Glutamatergic neuron (in vitro differentiated cells): ENCODE measurements at regions not wholly inside any gene's neighbourhood (a gene's known extent, or its start where the extent isn't known, plus 50 kb on each side); places are given as distances from the start of the nearest gene placed in this dataset.

Experiments
- DNase-seq: peaks from one replicate; pipeline ENCODE4 v3.0.0; 2022
- H3K27ac Mint-ChIP-seq: one replicate; pipeline ENCODE4 v1.8.0; 2020; ENCODE audit warnings: mild to moderate bottlenecking, mixed read lengths, inconsistent platforms; ENCODE audit not compliant: unreplicated experiment
- H3K27me3 Mint-ChIP-seq: one replicate; pipeline ENCODE4 v1.8.0; 2020; ENCODE audit warnings: mild to moderate bottlenecking, moderate library complexity, mixed read lengths, inconsistent platforms; ENCODE audit not compliant: unreplicated experiment
- H3K36me3 Mint-ChIP-seq: one replicate; pipeline ENCODE4 v1.8.0; 2020; ENCODE audit warnings: mild to moderate bottlenecking, mixed read lengths, inconsistent platforms; ENCODE audit not compliant: unreplicated experiment
- H3K4me1 Mint-ChIP-seq: one replicate; pipeline ENCODE4 v1.8.0; 2020; ENCODE audit warnings: mild to moderate bottlenecking, low read depth, mixed read lengths, inconsistent platforms; ENCODE audit not compliant: unreplicated experiment
- H3K4me3 Mint-ChIP-seq: one replicate; pipeline ENCODE4 v1.8.0; 2020; ENCODE audit warnings: mild to moderate bottlenecking, mixed read lengths, inconsistent platforms; ENCODE audit not compliant: unreplicated experiment
- H3K9me3 Mint-ChIP-seq: one replicate; pipeline ENCODE4 v1.8.0; 2020; ENCODE audit warnings: mild to moderate bottlenecking, moderate library complexity, mixed read lengths, inconsistent platforms; ENCODE audit not compliant: unreplicated experiment
- CTCF ChIP-seq: fragments of 200-600 bp; sonication (generic); IDR thresholded peaks from one replicate; pipeline ENCODE4 v1.5.0; 2021; ENCODE audit not compliant: partially characterized antibody, unreplicated experiment

- Mint-ChIP-seq H3K4me3 (no peak overlapping the region), H3K36me3 (no peaks in the 10 kb centered on the region), H3K27ac (no peak overlapping the region), H3K4me1 (no peaks in the 10 kb centered on the region), H3K27me3 (no peaks in the 10 kb centered on the region), H3K9me3 (no peaks in the 10 kb centered on the region)
- TF ChIP-seq CTCF, result no peak
- no peak for DNase-seq
These were observed 323.2 kb downstream of the RAB28 start for GRCh38 chr4:13160920-13161319.

GRCh38 chr4:13159041-13159620 lies 325.0 kb downstream of the RAB28 start:
- H3K36me3 Mint-ChIP-seq, result no peaks in the 10 kb centered on the region
- H3K27ac Mint-ChIP-seq, result no peak overlapping the region
- H3K27me3 Mint-ChIP-seq, result no peaks in the 10 kb centered on the region
- no peak overlapping the region for H3K4me3 Mint-ChIP-seq
- no peaks in the 10 kb centered on the region for H3K9me3 Mint-ChIP-seq
- H3K4me1 Mint-ChIP-seq, result no peaks in the 10 kb centered on the region
- no peak for DNase-seq
- TF ChIP-seq CTCF, result no peak

- DNase-seq, result no peak
- no peaks in the 10 kb centered on the region for H3K27me3 Mint-ChIP-seq
- H3K9me3 Mint-ChIP-seq, result no peaks in the 10 kb centered on the region
- TF ChIP-seq CTCF, result no peak
- no peak overlapping the region for H3K27ac Mint-ChIP-seq
- H3K4me3 Mint-ChIP-seq, result no peak overlapping the region
- no peaks in the 10 kb centered on the region for H3K36me3 Mint-ChIP-seq
- H3K4me1 Mint-ChIP-seq, result no peaks in the 10 kb centered on the region
These were observed 332.9 kb downstream of the RAB28 start for GRCh38 chr4:13151194-13151593.

GRCh38 chr4:13143222-13144070 lies 340.7 kb downstream of the RAB28 start:
- Mint-ChIP-seq H3K36me3 (no peaks in the 10 kb centered on the region), H3K9me3 (no peaks in the 10 kb centered on the region), H3K4me1 (no peaks in the 10 kb centered on the region), H3K27ac (no peak overlapping the region), H3K27me3 (no peaks in the 10 kb centered on the region), H3K4me3 (no peak overlapping the region)
- DNase-seq, result no peak
- TF ChIP-seq CTCF, result no peak

GRCh38 chr4:13142726-13143125 lies 341.4 kb downstream of the RAB28 start:
- no peak for DNase-seq
- Mint-ChIP-seq H3K27me3 (no peaks in the 10 kb centered on the region), H3K36me3 (no peaks in the 10 kb centered on the region), H3K27ac (no peak overlapping the region), H3K9me3 (no peaks in the 10 kb centered on the region), H3K4me1 (no peaks in the 10 kb centered on the region), H3K4me3 (no peak overlapping the region)
- no peak for TF ChIP-seq CTCF
